ENCODE measurements at regions not wholly inside any gene's neighbourhood (a gene's known extent, or its start where the extent isn't known, plus 50 kb on each side); places are given as distances from the start of the nearest gene placed in this dataset.

GRCh38 chr7:146002431-146003078 lies 114.0 kb upstream of the CNTNAP2 start:
- Histone ChIP-seq H3K4me1 (no peaks in the 10 kb centered on the region), H3K36me3 (no peaks in the 10 kb centered on the region), H3K27me3 (no peaks in the 10 kb centered on the region), H3K4me3 (no peak overlapping the region), H3K9me3 (no peaks in the 10 kb centered on the region), H3K27ac (no peak overlapping the region)
- intact Hi-C loops (cut with DNase I), result loop anchor here (10.0 kb wide), 1 partner anchor 58 kb away; no protein-coding TSS in a partner anchor
- TF ChIP-seq CTCF (IDR thresholded peaks at IDR 0.05), result no peak
- no peak for TF ChIP-seq POLR2A (IDR thresholded peaks at IDR 0.05)
- TF ChIP-seq POLR2AphosphoS5 (IDR thresholded peaks at IDR 0.05; ENCODE audit: insufficient read depth in 1 of 2, low read depth in 1 of 2), result no peak
- DNase-seq (ENCODE audit: extremely low spot score in 2 of 2), result no peak

GRCh38 chr7:146002008-146002407 lies 114.6 kb upstream of the CNTNAP2 start:
- TF ChIP-seq POLR2AphosphoS5 (IDR thresholded peaks at IDR 0.05; ENCODE audit: insufficient read depth in 1 of 2, low read depth in 1 of 2) (no peak), POLR2A (IDR thresholded peaks at IDR 0.05) (no peak), CTCF (IDR thresholded peaks at IDR 0.05) (no peak)
- H3K27ac ChIP-seq, result no peak overlapping the region
- H3K27me3 ChIP-seq, result no peaks in the 10 kb centered on the region
- H3K36me3 ChIP-seq, result no peaks in the 10 kb centered on the region
- H3K9me3 ChIP-seq, result no peaks in the 10 kb centered on the region
- no peak for DNase-seq (ENCODE audit: extremely low spot score in 2 of 2)
- no peak overlapping the region for H3K4me3 ChIP-seq
- intact Hi-C loops (cut with DNase I), result loop anchor here (10.0 kb wide), 1 partner anchor 57 kb away; no protein-coding TSS in a partner anchor
- no peaks in the 10 kb centered on the region for H3K4me1 ChIP-seq

GRCh38 chr7:146000882-146001281 lies 115.7 kb upstream of the CNTNAP2 start:
- no peaks in the 10 kb centered on the region for H3K27me3 ChIP-seq
- H3K4me3 ChIP-seq, result no peak overlapping the region
- DNase-seq (ENCODE audit: extremely low spot score in 2 of 2), result no peak
- H3K36me3 ChIP-seq, result no peaks in the 10 kb centered on the region
- no peaks in the 10 kb centered on the region for H3K4me1 ChIP-seq
- H3K9me3 ChIP-seq, result no peaks in the 10 kb centered on the region
- intact Hi-C loops (cut with DNase I), result loop anchor here (10.0 kb wide), 1 partner anchor 56 kb away; no protein-coding TSS in a partner anchor
- no peak overlapping the region for H3K27ac ChIP-seq
- no peak for TF ChIP-seq CTCF (IDR thresholded peaks at IDR 0.05)

- no peak overlapping the region for H3K4me3 ChIP-seq
- no peak overlapping the region for H3K27ac ChIP-seq
- no peaks in the 10 kb centered on the region for H3K9me3 ChIP-seq
- TF ChIP-seq POLR2AphosphoS5 (IDR thresholded peaks at IDR 0.05; ENCODE audit: insufficient read depth in 1 of 2, low read depth in 1 of 2) (no peak), CTCF (IDR thresholded peaks at IDR 0.05) (no peak), POLR2A (IDR thresholded peaks at IDR 0.05) (no peak)
- no peak for DNase-seq (ENCODE audit: extremely low spot score in 2 of 2)
- H3K27me3 ChIP-seq, result no peaks in the 10 kb centered on the region
- intact Hi-C loops (cut with DNase I), result no loop called here
- H3K4me1 ChIP-seq, result no peaks in the 10 kb centered on the region
- no peaks in the 10 kb centered on the region for H3K36me3 ChIP-seq
Observed at GRCh38 chr7:145989469-145989868, 127.1 kb upstream of the CNTNAP2 start.

GRCh38 chr7:145986248-145986874 lies 130.2 kb upstream of the CNTNAP2 start:
- TF ChIP-seq POLR2A (IDR thresholded peaks at IDR 0.05) (no peak), CTCF (IDR thresholded peaks at IDR 0.05) (no peak), POLR2AphosphoS5 (IDR thresholded peaks at IDR 0.05; ENCODE audit: insufficient read depth in 1 of 2, low read depth in 1 of 2) (no peak)
- Histone ChIP-seq H3K27ac (no peak overlapping the region), H3K4me1 (no peaks in the 10 kb centered on the region), H3K9me3 (no peaks in the 10 kb centered on the region), H3K27me3 (no peaks in the 10 kb centered on the region), H3K36me3 (no peaks in the 10 kb centered on the region), H3K4me3 (no peak overlapping the region)
- intact Hi-C loops (cut with DNase I), result no loop called here
- DNase-seq (ENCODE audit: extremely low spot score in 2 of 2), result no peak
